GM12874 (cell line): ENCODE measurements at regions not wholly inside any gene's neighbourhood (a gene's known extent, or its start where the extent isn't known, plus 50 kb on each side); places are given as distances from the start of the nearest gene placed in this dataset.

Source experiments
- TF ChIP-seq, protein P1 (sequence below): IDR thresholded peaks from 2 replicates; pipeline ENCODE4 v1.5.1; 2011; ENCODE audit warnings: low read depth, mild to moderate bottlenecking, control low read depth, low read length, moderate library complexity; ENCODE audit not compliant: insufficient read depth

DNA sequence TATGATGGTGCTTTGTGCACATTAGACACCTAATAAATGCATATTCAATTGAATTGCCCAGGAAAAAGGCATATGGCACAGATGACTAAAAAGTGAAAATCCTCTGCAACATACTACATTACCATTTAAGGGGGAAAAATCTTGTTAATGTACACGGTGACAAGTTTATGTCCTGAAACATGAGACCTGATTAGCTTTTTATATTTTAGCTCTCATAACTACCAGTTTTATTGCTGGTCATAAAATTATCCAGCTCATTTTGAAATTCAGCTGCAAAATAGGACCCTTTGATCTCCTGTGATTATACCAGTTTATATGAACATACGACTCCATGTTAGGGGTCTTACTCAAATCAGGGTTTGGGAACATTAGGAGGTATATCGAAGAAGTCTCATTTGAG, 684.6 kb upstream of the CCDC54 start:
- TF ChIP-seq, protein P1, sequence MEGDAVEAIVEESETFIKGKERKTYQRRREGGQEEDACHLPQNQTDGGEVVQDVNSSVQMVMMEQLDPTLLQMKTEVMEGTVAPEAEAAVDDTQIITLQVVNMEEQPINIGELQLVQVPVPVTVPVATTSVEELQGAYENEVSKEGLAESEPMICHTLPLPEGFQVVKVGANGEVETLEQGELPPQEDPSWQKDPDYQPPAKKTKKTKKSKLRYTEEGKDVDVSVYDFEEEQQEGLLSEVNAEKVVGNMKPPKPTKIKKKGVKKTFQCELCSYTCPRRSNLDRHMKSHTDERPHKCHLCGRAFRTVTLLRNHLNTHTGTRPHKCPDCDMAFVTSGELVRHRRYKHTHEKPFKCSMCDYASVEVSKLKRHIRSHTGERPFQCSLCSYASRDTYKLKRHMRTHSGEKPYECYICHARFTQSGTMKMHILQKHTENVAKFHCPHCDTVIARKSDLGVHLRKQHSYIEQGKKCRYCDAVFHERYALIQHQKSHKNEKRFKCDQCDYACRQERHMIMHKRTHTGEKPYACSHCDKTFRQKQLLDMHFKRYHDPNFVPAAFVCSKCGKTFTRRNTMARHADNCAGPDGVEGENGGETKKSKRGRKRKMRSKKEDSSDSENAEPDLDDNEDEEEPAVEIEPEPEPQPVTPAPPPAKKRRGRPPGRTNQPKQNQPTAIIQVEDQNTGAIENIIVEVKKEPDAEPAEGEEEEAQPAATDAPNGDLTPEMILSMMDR: no peak

DNA sequence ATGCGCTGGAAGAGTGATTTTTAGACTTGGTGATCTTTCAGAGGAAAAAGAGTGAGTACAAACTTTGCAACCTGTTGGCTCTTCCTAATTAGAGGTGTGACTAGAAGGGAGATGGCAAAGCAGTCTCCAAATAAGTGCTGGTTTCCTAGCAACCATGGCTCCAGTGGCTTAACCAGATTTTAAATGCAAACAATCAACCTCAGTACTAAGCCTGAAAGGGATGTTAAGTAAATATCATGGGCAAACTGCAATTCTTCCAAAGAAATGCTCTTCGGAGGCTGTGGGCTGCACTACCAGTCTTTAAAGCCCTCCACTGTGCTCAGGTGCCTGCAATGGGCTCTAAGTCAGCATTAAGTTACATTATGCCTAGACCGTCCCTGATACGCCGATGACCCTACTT, 678.1 kb upstream of the CCDC54 start:
- TF ChIP-seq, protein P1: no peak

DNA sequence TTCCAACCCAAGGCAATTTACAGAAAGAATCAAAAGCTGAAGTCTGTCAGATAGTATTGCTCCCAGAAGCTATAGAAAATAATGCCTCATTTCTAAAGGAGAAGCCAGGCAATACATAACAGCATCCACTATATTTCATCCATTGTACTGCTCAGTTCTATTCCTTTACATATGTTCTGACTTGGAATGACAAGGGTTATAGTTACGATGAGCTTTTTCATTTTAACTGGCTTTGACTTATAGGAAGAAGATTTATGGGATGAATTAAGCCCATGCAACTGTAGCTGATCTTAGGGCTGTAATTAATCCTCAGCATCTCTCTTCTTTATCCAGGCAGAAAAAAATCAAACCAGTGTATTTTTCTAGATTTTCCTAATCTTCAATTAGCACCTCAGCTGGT, 676.3 kb upstream of the CCDC54 start:
- TF ChIP-seq, protein P1: no peak

DNA sequence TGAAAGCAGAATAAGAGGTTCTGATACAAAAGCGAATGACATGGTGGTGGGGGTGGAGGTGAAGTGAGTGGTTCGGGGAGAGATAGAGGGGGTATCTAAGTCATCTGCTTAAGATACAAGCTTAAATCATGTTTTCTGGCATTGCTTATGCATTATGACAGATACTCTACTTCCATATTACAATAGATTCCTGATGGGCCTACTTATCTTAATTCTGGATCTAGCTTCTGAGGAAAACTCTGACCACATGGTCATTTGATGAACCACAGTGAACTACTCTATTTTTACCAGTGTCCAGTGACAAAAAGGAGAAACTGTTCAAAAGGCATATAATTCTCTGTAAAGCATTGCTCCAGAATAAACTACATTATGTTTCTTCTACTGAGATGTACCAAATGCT, 673.7 kb upstream of the CCDC54 start:
- TF ChIP-seq, protein P1: no peak

DNA sequence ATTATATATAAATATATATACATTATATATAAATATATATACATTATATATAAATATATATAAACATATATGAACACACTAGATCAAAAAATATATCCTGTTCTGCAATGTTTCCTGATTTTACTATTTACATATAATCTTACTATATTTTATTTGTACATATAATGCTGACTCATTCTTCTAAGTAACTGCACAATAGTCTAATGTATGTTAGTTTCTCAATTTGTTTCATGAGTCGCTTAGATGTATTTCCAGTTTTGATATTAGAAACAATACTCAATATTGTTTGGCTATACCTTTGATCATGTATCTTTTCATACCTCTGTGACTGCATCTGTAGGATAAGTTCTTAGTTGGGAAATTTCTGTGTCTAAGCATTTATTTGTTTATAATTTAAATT, 669.9 kb upstream of the CCDC54 start:
- TF ChIP-seq, protein P1: no peak

DNA sequence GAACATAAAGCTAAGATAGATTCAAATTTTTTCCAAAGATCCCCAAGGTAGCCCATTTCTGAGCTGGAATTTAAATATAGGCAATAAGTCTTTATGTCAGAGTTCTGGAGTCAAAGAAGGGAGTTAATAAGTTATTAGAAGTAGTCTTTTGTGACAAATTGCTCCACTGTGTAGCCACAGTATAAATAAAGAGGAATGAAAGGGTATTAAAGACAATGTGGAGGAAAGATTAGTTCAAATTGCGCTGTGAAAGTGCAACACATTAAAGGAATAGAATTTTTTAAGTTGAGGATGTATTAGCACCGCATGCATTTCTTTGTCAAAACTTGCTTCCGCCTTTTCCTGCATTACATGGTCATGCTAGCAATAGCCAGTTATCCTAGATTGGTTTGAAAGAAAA, 666.6 kb upstream of the CCDC54 start:
- TF ChIP-seq, protein P1: no peak

DNA sequence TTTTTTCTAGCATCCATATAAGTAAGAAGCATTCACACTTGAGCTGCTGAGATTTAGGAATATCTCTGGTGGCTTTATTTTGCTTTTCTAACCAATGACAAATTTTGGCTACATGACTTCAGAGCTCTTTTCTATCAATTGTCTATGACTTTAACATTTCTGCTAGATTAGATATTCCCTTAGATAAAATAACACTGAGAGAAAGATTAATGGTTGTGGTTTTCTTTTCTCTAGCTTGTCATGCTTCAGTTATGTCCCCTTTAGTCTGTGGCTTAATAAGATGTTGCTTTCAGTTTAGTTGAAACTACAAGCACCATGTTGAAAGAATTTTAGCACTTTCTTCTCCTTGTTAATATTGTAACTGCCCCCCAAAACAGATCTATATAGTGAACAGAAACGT, 665.6 kb upstream of the CCDC54 start:
- TF ChIP-seq, protein P1: no peak

DNA sequence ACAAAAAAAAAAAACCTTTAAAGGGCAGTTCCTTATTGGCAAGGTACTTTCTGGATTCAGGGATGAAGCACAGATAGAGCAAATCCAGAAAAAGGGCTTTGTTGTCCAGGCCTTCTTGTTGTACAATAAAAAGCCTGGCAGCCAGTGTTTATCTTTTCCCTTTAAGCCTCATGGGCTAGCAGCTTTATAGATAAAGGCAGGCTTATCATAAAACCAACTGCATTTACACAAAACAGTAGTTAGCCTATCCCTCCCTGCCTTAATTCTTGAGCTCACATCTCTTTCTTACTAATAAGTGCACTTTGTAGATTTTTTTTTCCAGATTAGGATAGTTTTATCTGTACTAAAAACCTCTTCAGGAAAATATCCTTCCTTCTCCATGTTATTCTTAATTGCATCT, 662.8 kb upstream of the CCDC54 start:
- TF ChIP-seq, protein P1: no peak
